ENCODE measurements at regions not wholly inside any gene's neighbourhood (a gene's known extent, or its start where the extent isn't known, plus 50 kb on each side); places are given as distances from the start of the nearest gene placed in this dataset.
A peak's percentile ranks its signal among the peaks of the same experiment; 100 is the strongest.

GRCh38 chr17:51375771-51376170 is 115.4 kb downstream of the UTP18 start:
- Histone ChIP-seq H3K4me2 (ENCODE audit: low read length) (no peak overlapping the region), H2AK5ac (ENCODE audit: low read length) (no peak overlapping the region), H2AFZ (ENCODE audit: insufficient read depth, low read length, poor library complexity) (no peak overlapping the region), H2BK5ac (ENCODE audit: low read depth, low read length, poor library complexity) (no peak overlapping the region), H2BK120ac (ENCODE audit: insufficient read depth, low read length, poor library complexity) (no peak overlapping the region), H3K9ac (ENCODE audit: low read length) (no peak overlapping the region), H4K12ac (ENCODE audit: low read depth, low read length) (no peak overlapping the region), H3K14ac (ENCODE audit: low read length) (no peak overlapping the region), H4K8ac (ENCODE audit: low read depth, low read length) (no peak overlapping the region), H3K36me3 (ENCODE audit: control insufficient read depth in 1 of 2, insufficient read depth in 2 of 2, low read length in 2 of 2) (no peaks in the 10 kb centered on the region), H4K91ac (ENCODE audit: low read depth, low read length) (no peak overlapping the region), H3K4ac (ENCODE audit: low read depth, low read length) (no peak overlapping the region), H3K79me2 (ENCODE audit: control insufficient read depth, insufficient read depth, low read length, poor library complexity) (no peaks in the 10 kb centered on the region), H3K9me3 (ENCODE audit: insufficient read depth, low read depth, low read length) (no peaks in the 10 kb centered on the region), H3K18ac (ENCODE audit: low read length) (no peak overlapping the region), H3K4me3 (ENCODE audit: low read depth, low read length) (no peak overlapping the region), H2BK12ac (ENCODE audit: low read length) (no peak overlapping the region), H3K79me1 (ENCODE audit: low read length) (no peaks in the 10 kb centered on the region), H3K23ac (ENCODE audit: low read length) (no peak overlapping the region), H3K27ac (ENCODE audit: low read depth, low read length) (no peak overlapping the region), H3K4me1 (ENCODE audit: control insufficient read depth in 1 of 2, insufficient read depth in 2 of 2, low read length in 2 of 2) (peaks cover 2 to 4% of the 10 kb centered on the region in 2 experiments), H3K27me3 (ENCODE audit: insufficient read depth, low read length) (no peaks in the 10 kb centered on the region)
- no peak for DNase-seq
- no CpG with 5 or more reads among the region's 3 CpGs for WGBS (ENCODE audit: extremely low coverage, insufficient coverage, insufficient read length)

GRCh38 chr17:51376739-51377138 is 116.4 kb downstream of the UTP18 start:
- H2BK120ac ChIP-seq (ENCODE audit: insufficient read depth, low read length, poor library complexity) = no peak overlapping the region
- no peaks in the 10 kb centered on the region for H3K9me3 ChIP-seq (ENCODE audit: insufficient read depth, low read depth, low read length)
- H2AFZ ChIP-seq (ENCODE audit: insufficient read depth, low read length, poor library complexity) = no peak overlapping the region
- WGBS (ENCODE audit: extremely low coverage, insufficient coverage, insufficient read length) = no CpG with 5 or more reads among the region's 1 CpG
- peaks cover 2 to 3% of the 10 kb centered on the region in 2 experiments for H3K4me1 ChIP-seq (ENCODE audit: control insufficient read depth in 1 of 2, insufficient read depth in 2 of 2, low read length in 2 of 2)
- H3K9ac ChIP-seq (ENCODE audit: low read length) = no peak overlapping the region
- H3K14ac ChIP-seq (ENCODE audit: low read length) = no peak overlapping the region
- H2BK5ac ChIP-seq (ENCODE audit: low read depth, low read length, poor library complexity) = no peak overlapping the region
- no peak for DNase-seq
- H3K4ac ChIP-seq (ENCODE audit: low read depth, low read length) = no peak overlapping the region
- H3K36me3 ChIP-seq (ENCODE audit: control insufficient read depth in 1 of 2, insufficient read depth in 2 of 2, low read length in 2 of 2) = no peaks in the 10 kb centered on the region
- H3K27me3 ChIP-seq (ENCODE audit: insufficient read depth, low read length) = no peaks in the 10 kb centered on the region
- H2AK5ac ChIP-seq (ENCODE audit: low read length) = no peak overlapping the region
- no peak overlapping the region for H3K27ac ChIP-seq (ENCODE audit: low read depth, low read length)
- no peak overlapping the region for H2BK12ac ChIP-seq (ENCODE audit: low read length)
- no peak overlapping the region for H3K4me2 ChIP-seq (ENCODE audit: low read length)
- H3K79me1 ChIP-seq (ENCODE audit: low read length) = no peaks in the 10 kb centered on the region
- H3K23ac ChIP-seq (ENCODE audit: low read length) = no peak overlapping the region
- H3K4me3 ChIP-seq (ENCODE audit: low read depth, low read length) = no peak overlapping the region
- H3K18ac ChIP-seq (ENCODE audit: low read length) = no peak overlapping the region
- H3K79me2 ChIP-seq (ENCODE audit: control insufficient read depth, insufficient read depth, low read length, poor library complexity) = no peaks in the 10 kb centered on the region
- no peak overlapping the region for H4K8ac ChIP-seq (ENCODE audit: low read depth, low read length)
- H4K91ac ChIP-seq (ENCODE audit: low read depth, low read length) = no peak overlapping the region
- no peak overlapping the region for H4K12ac ChIP-seq (ENCODE audit: low read depth, low read length)

- Histone ChIP-seq H3K79me1 (ENCODE audit: low read length) (no peaks in the 10 kb centered on the region), H2AK5ac (ENCODE audit: low read length) (no peak overlapping the region), H3K23ac (ENCODE audit: low read length) (no peak overlapping the region), H3K9me3 (ENCODE audit: insufficient read depth, low read depth, low read length) (no peaks in the 10 kb centered on the region), H4K91ac (ENCODE audit: low read depth, low read length) (no peak overlapping the region), H3K4me1 (ENCODE audit: control insufficient read depth in 1 of 2, insufficient read depth in 2 of 2, low read length in 2 of 2) (no peaks in the 10 kb centered on the region), H3K4me2 (ENCODE audit: low read length) (no peak overlapping the region), H3K4me3 (ENCODE audit: low read depth, low read length) (no peak overlapping the region), H3K9ac (ENCODE audit: low read length) (no peak overlapping the region), H2AFZ (ENCODE audit: insufficient read depth, low read length, poor library complexity) (no peak overlapping the region), H3K36me3 (ENCODE audit: control insufficient read depth in 1 of 2, insufficient read depth in 2 of 2, low read length in 2 of 2) (no peaks in the 10 kb centered on the region), H3K14ac (ENCODE audit: low read length) (no peak overlapping the region), H2BK12ac (ENCODE audit: low read length) (no peak overlapping the region), H3K79me2 (ENCODE audit: control insufficient read depth, insufficient read depth, low read length, poor library complexity) (no peaks in the 10 kb centered on the region), H3K18ac (ENCODE audit: low read length) (no peak overlapping the region), H2BK5ac (ENCODE audit: low read depth, low read length, poor library complexity) (no peak overlapping the region), H3K27ac (ENCODE audit: low read depth, low read length) (no peak overlapping the region), H3K4ac (ENCODE audit: low read depth, low read length) (no peak overlapping the region), H4K8ac (ENCODE audit: low read depth, low read length) (no peak overlapping the region), H4K12ac (ENCODE audit: low read depth, low read length) (no peak overlapping the region), H3K27me3 (ENCODE audit: insufficient read depth, low read length) (no peaks in the 10 kb centered on the region), H2BK120ac (ENCODE audit: insufficient read depth, low read length, poor library complexity) (no peak overlapping the region)
- no peak for DNase-seq
- WGBS (ENCODE audit: extremely low coverage, insufficient coverage, insufficient read length) = no CpG with 5 or more reads among the region's 1 CpG
These were observed 120.9 kb downstream of the UTP18 start for GRCh38 chr17:51381262-51381661.

- Histone ChIP-seq H2AFZ (ENCODE audit: insufficient read depth, low read length, poor library complexity) (no peak overlapping the region), H2BK120ac (ENCODE audit: insufficient read depth, low read length, poor library complexity) (no peak overlapping the region), H2BK12ac (ENCODE audit: low read length) (no peak overlapping the region), H3K4ac (ENCODE audit: low read depth, low read length) (no peak overlapping the region), H3K4me2 (ENCODE audit: low read length) (no peak overlapping the region), H3K4me3 (ENCODE audit: low read depth, low read length) (peak overlapping the region; percentile 18), H2AK5ac (ENCODE audit: low read length) (no peak overlapping the region), H3K4me1 (ENCODE audit: control insufficient read depth in 1 of 2, insufficient read depth in 2 of 2, low read length in 2 of 2) (no peaks in the 10 kb centered on the region), H4K8ac (ENCODE audit: low read depth, low read length) (no peak overlapping the region), H3K79me2 (ENCODE audit: control insufficient read depth, insufficient read depth, low read length, poor library complexity) (no peaks in the 10 kb centered on the region), H2BK5ac (ENCODE audit: low read depth, low read length, poor library complexity) (no peak overlapping the region), H3K36me3 (ENCODE audit: control insufficient read depth in 1 of 2, insufficient read depth in 2 of 2, low read length in 2 of 2) (no peaks in the 10 kb centered on the region), H4K91ac (ENCODE audit: low read depth, low read length) (no peak overlapping the region), H3K79me1 (ENCODE audit: low read length) (no peaks in the 10 kb centered on the region), H3K14ac (ENCODE audit: low read length) (no peak overlapping the region), H3K27ac (ENCODE audit: low read depth, low read length) (no peak overlapping the region), H3K27me3 (ENCODE audit: insufficient read depth, low read length) (no peaks in the 10 kb centered on the region), H3K23ac (ENCODE audit: low read length) (no peak overlapping the region), H4K12ac (ENCODE audit: low read depth, low read length) (no peak overlapping the region), H3K9ac (ENCODE audit: low read length) (no peak overlapping the region), H3K9me3 (ENCODE audit: insufficient read depth, low read depth, low read length) (no peaks in the 10 kb centered on the region), H3K18ac (ENCODE audit: low read length) (no peak overlapping the region)
- no CpG with 5 or more reads among the region's 20 CpGs for WGBS (ENCODE audit: extremely low coverage, insufficient coverage, insufficient read length)
- no peak for DNase-seq
These were observed 124.9 kb downstream of the UTP18 start for GRCh38 chr17:51385208-51385607.

All from trophoblast cell (in vitro differentiated cells and primary cell).